Pulmonary artery endothelial cell (primary cell): ENCODE measurements at regions not wholly inside any gene's neighbourhood (a gene's known extent, or its start where the extent isn't known, plus 50 kb on each side); places are given as distances from the start of the nearest gene placed in this dataset.

Source experiments
- DNase-seq: peaks from one replicate; pipeline ENCODE4 v3.0.0-alpha.2; 2011; ENCODE audit warnings: low read depth, low spot score

- DNase-seq = no peak
These were observed 68.3 kb downstream of the CEBPB start for GRCh38 chr20:50258790-50259483.

DNA sequence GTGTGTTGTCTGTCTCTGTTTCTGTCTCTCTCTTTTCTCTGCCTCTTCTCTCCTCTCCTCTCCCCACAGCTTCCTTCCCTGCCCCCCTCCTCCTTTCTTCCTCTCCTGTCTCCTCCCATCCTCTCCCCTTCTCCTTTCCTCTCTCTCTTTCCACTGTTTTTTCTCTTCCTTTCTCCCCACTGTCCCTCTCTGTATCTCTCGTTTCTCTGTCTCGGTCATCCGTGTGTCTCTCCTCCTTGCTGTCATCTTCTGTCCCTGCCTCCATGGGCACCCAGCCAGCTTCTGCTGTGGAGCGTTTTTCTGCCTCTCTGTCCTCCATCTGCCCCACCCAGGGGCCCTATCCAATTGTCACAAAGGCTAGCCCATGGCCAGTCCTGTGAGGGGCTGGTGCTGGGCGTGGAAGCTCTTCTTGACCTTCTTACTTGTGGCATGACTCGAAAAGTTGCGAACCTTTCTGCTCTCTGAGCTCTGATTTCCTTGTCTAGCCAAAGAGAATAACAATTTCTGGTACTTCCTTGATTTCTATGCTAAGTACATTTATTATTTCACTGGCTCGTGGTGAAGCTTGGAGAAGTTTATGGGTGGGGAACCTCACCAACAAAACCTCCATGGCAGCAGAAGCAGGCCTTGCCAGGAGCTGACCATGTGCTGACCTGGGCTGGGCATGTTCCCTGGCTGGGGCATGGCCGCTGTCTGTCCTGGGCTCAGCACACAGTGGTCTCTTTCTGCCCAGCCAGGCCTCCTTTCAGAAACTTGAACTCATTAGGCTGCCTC lies 69.3 kb downstream of the CEBPB start:
- no peak for DNase-seq

DNA sequence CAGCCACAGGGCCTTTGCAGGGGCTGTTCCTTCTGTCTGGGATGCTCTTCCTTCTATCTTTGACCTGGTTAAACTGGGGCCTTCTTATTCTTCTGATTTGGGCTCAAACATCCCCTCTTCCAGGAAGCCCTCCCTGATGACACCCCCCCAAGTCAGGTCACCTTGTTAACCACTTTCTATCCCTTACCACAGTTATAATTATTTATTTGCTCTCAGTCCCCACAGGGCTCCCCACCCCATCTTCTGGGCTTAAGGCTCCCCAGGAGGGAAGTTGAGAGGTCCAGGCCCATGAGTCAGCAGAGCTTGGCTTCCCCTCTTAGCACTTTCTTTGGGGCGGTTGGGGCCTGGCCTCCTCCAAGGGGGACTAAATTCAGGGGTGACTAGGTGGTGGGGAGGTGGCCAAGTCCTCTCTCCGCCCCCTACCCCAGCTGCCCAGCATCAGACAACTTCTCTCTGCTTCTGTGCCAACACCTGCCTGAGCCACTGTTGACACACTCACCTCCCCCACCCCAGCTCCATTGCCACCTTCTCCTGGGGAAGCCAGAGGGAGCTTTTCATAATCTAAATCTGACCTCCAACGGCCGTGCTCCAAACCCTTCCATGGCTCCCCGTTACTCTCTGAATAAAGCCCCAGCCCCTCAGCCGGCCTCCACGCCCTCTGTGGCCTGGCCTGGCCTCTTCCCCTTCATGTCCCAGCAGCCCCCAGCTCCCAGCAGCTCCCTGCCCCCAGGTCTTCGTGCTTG lies 70.0 kb downstream of the CEBPB start:
- DNase-seq = no peak

GRCh38 chr20:50261471-50262212 lies 71.0 kb downstream of the CEBPB start:
- no peak for DNase-seq

DNA sequence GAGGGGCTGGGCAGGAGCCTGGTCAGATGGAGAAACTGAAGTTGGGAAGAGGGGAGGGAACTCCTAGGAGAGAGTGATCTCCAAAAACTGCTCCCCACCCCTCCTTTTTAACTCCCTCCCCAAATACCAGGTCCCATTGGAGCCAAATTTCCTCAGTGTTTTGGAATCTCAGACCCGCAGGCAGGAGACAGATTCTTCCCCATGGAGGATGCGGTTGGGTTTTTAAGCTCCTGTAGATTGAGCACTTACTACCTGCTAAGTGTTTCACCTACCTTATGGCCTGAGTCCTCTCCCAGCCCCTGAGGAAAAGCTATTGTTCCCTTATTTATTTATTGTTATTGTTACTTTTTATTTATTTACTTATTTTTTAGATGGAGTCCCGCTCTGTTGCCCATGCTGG lies 73.2 kb downstream of the CEBPB start:
- no peak for DNase-seq

- DNase-seq = no peak
These were observed 74.0 kb downstream of the CEBPB start for GRCh38 chr20:50264534-50265145.

DNA sequence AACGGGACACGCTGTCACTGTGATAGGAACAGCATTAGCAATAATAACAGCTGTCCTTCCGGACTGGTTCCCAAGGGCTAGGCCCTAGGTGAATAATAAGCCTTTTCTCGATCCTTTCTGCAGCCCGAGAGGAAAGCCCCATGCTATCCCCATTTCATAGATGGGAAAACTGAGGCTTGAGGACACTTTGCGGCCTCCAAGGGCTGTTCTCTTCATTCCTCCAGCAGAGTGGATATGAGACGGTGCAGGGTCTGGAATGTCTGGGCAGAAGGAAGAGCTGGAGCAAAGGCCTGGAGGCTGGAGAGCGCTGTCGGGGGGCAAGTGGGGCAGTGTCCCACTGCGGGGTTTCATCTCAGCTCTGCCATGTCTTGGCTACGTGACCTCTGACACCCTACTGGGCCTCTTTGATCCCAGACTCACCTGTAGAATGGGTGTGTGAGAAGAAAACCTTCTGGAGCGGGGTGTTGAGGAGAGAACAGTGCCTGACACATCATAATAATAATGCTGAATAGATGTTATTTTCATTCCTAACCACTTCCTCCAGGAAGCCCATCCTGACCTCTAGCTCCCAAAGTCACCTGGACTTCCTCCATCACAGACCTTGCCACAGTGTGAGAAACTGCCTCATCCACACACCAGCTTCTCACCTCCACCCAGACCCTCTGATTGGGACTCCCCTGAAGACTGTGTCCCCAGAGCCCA lies 74.8 kb downstream of the CEBPB start:
- no peak for DNase-seq

DNA sequence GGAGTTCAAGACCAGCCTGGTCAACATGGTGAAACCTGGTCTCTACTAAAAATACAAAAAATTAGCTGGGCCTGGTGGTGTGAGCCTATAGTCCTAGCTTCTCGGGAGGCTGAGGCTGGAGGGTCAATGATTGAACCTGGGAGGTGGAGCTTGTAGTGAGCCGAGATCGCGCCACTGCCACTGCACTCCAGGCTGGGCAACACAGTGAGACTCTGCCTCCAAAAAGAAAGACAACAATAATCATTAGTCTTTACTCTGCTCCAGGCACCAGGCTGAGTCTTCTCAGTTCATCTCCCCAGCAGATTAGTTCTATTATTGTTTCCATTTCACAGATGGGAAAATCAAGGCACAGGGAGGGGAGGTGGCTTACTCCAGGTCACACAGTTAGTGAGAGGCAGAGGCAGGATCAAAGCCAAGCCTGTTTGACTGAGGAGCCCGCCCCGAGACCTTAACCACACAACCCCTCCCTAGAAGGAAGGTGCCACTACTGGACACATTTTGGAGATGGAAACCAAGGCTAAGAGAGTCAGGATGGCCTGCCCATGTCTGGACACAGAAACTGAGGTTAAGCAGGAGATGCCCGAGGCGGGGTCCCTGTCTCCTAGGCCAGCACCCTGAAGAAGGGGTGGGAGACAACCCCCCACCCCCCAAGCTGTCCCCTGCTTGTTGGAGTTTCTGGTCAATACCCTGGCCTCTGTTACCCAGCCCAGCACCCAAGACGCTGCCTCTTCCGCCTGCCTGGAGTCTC lies 75.8 kb downstream of the CEBPB start:
- no peak for DNase-seq

GRCh38 chr20:50267041-50267865 lies 76.6 kb downstream of the CEBPB start:
- DNase-seq = no peak

- DNase-seq = no peak
These were observed 77.2 kb downstream of the CEBPB start for GRCh38 chr20:50267866-50268219.

GRCh38 chr20:50269091-50270033 lies 78.7 kb downstream of the CEBPB start:
- DNase-seq = no peak

DNA sequence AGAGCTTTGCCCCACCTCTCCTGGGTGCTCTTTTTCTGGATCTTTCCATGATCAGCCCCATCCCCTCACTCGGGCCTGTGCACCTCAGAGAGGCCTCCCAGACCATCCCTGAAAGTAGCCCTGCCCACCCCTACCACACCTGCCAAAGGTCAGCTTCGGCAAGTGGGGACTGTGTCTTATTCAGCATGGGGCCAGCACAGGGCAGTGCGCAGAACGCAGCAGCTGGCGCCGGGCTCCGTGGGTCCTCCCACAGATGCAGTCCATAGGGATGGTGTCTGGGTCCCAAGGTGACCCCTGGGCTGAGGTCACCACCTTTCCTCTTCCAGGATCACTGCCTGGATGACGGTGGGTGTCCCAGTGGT lies 79.4 kb downstream of the CEBPB start:
- DNase-seq = no peak

DNA sequence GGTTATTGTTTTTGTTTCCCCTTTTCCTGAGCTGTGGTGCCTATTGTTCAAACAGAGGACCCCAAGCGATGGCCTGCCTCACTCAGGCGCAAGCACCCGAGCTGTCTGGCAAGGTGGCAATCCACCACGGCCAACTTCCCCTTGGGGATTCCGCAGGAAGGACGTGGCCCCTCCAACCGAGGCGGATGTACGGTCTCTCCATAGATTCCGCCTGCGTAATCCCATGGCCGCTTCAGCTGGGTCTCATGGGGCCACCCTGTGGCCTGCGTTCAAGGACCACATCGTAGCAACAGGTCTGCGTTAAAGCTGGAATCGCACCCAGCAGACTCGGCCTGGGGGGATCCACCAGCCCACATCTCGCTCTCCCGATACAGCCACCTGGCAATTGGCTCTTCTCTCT lies 79.9 kb downstream of the CEBPB start:
- no peak for DNase-seq

DNA sequence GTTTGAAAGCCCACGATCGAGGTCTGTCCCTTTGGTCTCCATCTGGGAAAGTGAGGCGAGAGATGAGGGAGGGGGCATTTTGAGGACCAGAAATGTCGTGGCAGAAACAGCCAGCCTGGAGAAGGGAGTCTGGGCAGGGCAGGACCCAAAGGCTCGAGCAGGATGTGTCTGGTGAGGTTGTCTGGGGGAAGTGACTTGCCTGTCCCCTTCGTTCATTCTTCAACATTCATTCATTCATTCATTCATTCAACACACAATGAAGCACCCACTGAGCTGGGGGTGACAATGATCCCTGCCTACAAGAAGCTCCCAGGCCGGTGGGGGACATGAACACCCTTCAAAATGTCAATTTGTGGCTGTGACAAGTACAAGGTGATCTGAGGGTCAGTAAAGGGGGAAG lies 80.5 kb downstream of the CEBPB start:
- DNase-seq = no peak

GRCh38 chr20:50271612-50272011 lies 81.0 kb downstream of the CEBPB start:
- no peak for DNase-seq

- no peak for DNase-seq
These were observed 81.5 kb downstream of the CEBPB start for GRCh38 chr20:50272030-50272723.

GRCh38 chr20:50272724-50273446 lies 82.3 kb downstream of the CEBPB start:
- DNase-seq = no peak
